ENCODE measurements at regions not wholly inside any gene's neighbourhood (a gene's known extent, or its start where the extent isn't known, plus 50 kb on each side); places are given as distances from the start of the nearest gene placed in this dataset.
"Not testable (repeated sequence)": the region's sequence is repeated elsewhere in the genome, so short reads cannot be mapped to it uniquely, and the experiment has no call there.

DNA sequence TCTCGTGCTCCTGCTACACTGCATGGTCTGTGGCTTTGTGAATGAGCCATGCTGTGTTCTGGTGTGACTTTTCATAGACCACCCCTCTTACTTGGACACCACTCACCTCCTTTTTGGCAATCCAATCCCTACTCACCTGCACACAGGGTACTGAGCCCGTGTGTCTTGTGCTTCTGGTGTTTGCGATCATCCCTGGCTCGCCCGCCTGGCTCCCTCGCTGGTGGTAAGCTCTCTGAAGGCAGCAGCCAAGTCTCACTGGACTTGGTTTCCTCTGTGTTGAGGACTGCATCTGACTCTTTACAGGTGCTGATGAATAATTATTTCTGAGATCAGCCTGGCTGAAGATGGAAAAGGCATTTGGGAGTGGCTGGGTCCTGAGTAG is 276.8 kb downstream of the TSN start:
- FAIRE-seq (no peak), DNase-seq (ENCODE audit: extremely low spot score, insufficient read length, low read depth) (no peak)

DNA sequence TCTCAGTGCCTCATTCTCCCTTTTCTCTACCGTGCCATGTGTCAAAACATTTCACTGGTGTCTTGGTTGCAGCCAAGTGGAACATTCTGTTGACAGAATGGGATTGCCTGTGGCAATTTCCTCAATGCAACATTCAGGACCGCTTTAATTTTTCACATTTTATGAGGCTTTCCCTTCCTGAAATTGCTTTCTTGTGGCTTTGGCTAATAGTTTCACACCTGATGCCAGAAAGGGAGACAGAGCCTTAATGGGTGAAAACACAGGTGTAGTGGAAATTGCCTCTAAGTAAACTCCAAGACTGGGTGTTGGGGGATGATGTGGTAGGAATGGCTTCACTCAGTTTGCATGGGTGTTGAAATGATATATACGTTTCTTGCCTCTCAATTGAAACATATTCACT is 278.3 kb downstream of the TSN start:
- FAIRE-seq: no peak
- no peak for DNase-seq (ENCODE audit: extremely low spot score, insufficient read length, low read depth)

DNA sequence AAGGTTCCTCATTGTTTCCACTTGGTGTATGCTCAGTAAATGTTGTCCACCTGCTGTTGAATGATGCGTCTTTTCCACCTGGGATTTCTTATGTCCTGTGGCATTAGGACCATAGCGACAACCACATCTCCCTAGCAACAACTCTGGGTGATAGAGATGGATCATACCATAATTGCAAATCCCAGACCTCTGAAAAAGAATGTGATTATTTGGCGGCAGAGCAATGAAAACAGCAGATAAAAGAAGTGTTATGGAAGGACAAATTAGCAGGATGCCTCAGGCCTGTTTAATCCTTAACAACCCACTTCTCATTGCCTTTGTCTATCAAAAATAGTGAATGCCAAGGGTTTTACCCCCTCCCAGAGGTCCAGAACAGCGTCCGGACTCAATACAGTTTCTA is 278.9 kb downstream of the TSN start:
- no peak for FAIRE-seq
- no peak for DNase-seq (ENCODE audit: extremely low spot score, insufficient read length, low read depth)

DNA sequence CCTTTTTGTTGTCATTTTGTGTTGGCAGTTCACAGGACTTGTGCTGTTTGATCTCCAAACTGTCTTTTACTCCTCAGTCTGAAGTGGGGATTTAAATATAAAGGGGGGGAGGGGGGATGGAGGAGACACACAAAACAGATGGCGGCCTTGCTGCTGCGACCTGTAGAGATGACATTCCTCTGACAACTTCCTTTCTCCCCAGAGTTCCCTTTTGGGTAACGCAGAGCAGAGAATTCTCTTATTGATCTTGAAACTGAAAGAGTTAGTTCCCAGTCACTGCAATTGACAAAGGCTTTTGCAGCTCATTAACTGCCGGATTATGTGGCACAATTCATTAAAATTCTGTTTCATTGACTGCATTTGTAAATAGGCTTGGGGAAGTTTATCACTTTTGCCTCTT is 279.3 kb downstream of the TSN start:
- DNase-seq (ENCODE audit: extremely low spot score, insufficient read length, low read depth) (no peak), FAIRE-seq (no peak)

DNA sequence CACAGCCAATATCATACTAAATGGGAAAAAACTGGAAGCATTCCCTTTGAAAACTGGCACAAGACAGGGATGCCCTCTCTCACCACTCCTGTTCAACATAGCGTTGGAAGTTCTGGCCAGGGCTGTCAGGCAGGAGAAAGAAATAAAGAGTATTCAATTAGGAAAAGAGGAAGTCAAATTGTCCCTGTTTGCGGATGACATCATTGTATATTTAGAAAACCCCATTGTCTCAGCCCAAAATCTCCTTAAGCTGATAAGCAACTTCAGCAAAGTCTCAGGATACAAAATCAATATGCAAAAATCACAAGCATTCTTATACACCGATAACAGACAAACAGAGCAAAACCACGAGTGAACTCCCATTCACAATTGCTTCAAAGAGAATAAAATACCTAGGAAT is 283.4 kb downstream of the TSN start:
- FAIRE-seq; DNase-seq (ENCODE audit: extremely low spot score, insufficient read length, low read depth): not testable (repeated sequence)

DNA sequence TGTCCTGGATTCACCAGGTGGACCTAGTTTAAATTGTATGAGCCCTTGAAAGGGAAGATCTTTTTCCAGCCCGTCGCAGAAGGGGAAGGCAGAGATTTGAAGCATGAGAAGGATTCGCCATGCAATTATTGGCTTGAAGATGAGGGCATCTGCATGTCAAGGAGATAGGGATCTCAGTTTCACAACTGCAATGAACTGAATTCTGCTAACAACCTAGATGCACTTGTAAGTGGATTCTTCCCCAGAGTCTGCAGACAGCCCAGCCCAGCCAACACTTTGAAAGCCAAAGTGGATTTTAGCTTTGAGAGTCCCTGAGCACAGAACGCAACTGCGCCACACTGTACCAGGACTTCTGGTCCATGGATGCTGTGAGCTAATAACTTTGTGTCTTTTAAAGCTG is 286.0 kb downstream of the TSN start:
- FAIRE-seq: no peak
- no peak for DNase-seq (ENCODE audit: extremely low spot score, insufficient read length, low read depth)

DNA sequence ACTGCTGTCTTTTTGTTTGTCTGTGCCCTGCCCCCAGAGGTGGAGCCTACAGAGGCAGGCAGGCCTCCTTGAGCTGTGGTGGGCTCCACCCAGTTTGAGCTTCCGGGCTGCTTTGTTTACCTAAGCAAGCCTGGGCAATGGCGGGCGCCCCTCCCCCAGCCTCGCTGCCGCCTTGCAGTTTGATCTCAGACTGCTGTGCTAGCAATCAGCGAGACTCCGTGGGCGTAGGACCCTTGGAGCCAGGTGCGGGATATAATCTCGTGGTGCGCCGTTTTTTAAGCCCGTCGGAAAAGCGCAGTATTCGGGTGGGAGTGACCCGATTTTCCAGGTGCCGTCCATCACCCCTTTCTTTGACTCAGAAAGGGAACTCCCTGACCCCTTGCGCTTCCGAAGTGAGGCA is 296.2 kb downstream of the TSN start:
- not testable (repeated sequence) for DNase-seq (ENCODE audit: extremely low spot score, insufficient read length, low read depth); FAIRE-seq

DNA sequence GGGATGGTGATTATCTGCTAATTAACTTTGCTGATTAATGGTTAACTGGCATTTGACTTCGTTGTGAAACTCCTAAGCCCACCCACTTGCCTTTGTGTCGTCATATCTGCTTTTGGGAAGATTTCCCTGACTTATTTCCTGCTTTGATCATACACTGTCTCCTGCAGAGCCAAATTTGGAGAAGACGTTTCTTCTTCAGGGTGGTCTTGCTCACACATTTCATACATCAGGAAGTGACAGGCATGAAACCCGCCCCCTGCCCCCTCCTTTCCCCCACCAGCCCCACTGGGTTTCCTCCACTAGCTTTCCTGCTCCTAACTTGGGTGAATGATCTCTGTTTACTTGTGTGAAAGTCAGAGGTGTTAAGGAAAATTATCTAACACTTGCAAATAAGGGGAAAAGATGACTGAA is 300.1 kb downstream of the TSN start:
- DNase-seq (ENCODE audit: extremely low spot score, insufficient read length, low read depth): no peak
- FAIRE-seq: no peak

DNA sequence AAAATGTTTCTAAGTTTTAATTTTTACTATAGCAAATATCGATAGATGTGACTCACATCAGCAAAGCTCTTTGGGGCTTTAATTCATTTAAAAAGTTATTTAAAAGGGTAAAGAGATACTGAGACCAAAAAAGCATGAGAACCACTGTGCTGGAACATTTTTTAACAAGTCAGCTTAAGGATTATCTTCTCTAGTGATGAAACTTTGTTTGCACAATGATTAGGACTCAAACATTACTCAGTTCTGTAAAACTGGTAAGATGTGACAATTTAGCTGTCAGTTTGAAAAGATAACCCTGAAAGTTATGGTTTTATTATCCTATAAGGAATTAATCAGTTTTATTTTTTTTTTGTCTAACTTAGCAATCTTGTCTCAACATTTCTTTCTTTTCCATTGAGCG is 301.4 kb downstream of the TSN start:
- FAIRE-seq (no peak), DNase-seq (ENCODE audit: extremely low spot score, insufficient read length, low read depth) (no peak)

DNA sequence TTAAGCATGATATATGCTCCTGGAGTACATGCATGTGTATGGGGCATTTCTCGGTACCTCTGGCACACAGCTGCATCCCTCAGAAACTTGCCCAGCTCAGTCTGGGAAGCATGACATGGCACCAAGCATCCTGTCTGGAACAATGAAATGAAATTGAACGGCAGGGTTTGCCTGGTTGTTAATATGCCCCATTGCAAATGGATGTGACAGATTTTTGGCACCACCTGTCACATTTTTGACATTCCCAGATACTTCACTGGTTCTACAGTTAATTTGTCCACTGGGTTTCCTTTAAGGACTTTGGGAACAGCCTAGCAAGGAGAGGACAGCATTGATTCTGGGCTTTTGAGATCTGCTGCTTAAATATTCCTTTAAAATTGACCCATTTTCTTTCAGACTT is 305.8 kb downstream of the TSN start:
- DNase-seq (ENCODE audit: extremely low spot score, insufficient read length, low read depth) (no peak), FAIRE-seq (no peak)

DNA sequence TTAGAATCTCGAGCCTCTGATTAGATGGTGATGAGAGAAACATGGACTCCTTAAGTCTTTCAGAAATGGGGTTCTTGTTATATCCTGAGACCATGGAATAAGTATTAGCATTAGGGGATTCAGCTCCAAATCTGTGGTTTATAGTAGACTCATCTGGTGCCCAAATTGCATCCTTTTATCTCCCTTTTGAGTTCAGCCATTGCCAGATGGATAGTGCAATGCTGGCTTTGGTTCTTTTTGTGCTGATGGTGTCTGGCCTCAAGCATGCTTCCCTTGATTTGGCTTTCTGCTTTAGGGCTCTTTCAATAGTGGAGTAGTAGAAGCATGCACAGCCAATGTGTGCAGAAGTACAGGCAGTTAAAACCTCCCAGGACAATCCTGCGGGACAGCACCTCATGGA is 306.4 kb downstream of the TSN start:
- DNase-seq (ENCODE audit: extremely low spot score, insufficient read length, low read depth) (no peak), FAIRE-seq (no peak)

DNA sequence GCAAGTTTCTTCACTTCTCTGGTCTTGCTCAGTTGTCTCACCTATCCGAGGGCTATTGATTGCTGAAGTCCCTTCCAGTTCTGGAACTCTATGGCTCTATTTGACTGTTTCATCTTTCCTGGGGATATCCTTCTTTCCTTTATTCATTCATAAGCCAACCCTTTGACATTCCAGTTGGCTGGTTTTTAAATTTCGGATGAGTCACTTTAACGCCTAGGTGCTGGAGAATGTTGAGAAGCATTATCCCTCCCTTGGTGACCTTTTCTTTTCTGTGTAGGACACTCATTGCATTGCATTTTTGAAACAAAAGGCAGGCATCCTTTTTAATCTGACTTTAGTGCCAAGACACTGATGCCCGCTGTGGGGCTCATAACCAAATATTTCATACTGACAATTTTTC is 307.1 kb downstream of the TSN start:
- no peak for DNase-seq (ENCODE audit: extremely low spot score, insufficient read length, low read depth)
- no peak for FAIRE-seq

DNA sequence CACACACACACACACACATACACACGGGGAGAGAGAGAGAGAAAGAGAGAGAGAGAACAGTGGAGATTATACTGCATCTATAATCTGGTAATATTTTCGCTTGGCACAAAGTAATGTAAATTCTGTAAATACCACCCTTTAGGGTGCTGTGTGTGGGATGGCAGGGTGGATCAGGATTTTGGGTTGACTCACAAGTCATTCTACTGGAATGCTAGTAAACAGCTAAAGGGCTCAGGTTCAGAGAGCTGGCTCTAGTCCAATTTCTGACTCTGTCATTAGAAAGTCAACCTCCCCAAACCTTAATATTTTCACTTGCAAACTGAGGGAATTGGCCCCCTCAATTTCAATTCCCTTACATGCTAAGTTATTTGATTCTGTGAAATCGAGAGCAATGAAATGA is 308.3 kb downstream of the TSN start:
- no peak for FAIRE-seq

DNA sequence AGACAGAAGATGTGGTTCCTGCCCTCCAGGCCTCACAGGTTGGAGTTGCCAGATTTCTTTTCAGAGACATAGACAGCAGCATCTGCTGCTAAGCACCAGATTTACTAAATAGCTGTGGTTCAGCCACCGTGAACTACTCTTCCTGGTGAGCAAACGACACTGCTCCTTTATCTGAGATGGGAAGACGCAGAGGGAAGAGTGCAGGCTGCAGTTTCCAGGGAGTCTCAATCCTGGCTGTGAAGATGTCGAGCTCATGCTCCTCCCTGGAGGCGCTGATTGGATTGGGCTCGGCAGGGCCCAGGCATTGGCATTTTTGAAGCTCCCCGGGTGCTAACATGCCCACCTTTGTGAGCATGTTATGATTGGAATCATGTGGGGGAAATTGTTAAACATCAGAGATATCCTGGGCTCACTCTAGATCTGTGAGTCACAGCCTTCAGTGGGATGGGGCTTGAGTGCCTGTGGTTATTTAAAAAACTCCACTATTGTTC is 314.8 kb downstream of the TSN start:
- DNase-seq (ENCODE audit: extremely low spot score, insufficient read length, low read depth): no peak
- FAIRE-seq: no peak

More for the DNA sequence above, 308.3 kb downstream of the TSN start:
- no peak for DNase-seq (ENCODE audit: extremely low spot score, insufficient read length, low read depth)

DNA sequence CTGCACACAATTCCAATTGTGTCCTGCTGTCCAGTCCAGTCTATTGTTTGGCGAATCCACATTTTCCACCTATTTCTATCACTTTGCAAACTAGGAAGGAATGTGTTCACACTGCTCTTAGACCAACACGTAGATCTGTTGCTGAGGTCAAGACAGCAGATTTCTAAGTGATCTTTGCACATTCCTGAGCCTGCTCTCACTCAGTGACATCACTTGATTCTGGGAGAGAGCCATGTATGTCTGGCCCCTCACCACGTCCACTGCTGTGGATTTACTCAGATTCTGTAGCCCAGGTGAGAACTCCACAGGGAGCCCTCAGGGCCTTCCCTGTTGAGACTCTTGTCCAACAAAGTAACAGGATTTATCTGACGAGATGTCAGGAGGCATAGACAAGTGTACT is 317.2 kb downstream of the TSN start:
- DNase-seq (ENCODE audit: extremely low spot score, insufficient read length, low read depth) (no peak), FAIRE-seq (no peak)

DNA sequence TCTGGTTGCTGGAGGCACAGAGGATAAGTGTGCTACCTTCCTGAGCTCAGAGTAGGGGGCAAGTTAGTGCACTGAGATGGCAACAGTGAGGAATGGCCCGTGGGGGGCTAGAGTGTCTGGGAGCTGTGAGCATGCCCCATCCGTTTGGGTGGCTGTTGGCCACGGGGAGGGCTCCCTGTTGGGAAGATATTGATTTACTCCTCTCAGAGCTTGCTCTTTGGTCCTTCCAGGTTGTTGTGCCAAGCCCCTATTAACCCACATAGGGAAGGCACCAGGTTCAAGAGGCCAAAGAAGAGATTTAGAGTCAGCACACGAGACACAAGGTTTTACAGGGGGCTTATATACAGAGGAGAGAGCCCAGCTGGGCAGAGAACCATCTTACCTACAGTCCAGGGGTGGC is 318.8 kb downstream of the TSN start:
- no peak for FAIRE-seq
- no peak for DNase-seq (ENCODE audit: extremely low spot score, insufficient read length, low read depth)

DNA sequence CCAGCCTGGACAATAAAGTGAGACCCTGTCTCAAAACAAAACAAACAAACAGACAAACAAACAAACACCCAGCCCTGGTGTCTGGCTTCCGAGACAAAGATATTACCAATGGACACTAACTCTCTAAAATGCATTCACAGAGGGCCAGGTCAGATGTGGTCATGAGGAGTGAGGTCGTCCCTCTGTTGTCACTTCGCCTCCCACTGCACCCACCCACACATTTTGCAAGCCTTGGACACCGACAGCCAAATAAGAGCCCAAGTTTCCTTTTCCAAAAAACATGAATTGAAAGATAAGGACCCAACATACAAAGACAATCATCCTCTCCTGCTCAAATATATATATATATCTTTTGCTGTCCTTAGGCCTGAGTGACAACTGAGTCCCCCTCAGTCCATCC is 319.9 kb downstream of the TSN start:
- no peak for FAIRE-seq
- no peak for DNase-seq (ENCODE audit: extremely low spot score, insufficient read length, low read depth)

DNA sequence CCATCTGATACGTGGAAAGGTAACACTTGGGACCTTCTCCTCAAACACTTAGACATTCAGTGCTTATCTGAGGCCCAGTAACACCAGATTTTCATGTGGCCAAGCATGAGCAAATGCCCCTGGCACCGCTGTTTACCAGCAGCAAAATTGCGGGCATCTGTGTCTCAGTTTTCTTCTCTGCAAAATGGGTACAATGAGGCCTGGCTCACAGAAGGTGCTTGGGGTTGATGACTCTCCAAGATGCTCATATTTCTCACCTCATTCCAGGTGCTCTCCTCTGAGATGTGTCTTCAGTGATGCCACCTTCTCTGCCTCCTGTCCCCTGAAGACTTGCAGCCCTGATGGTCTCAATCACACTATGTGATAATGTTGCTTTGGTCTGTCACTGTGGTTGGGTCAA is 321.7 kb downstream of the TSN start:
- FAIRE-seq (no peak), DNase-seq (ENCODE audit: extremely low spot score, insufficient read length, low read depth) (no peak)

DNA sequence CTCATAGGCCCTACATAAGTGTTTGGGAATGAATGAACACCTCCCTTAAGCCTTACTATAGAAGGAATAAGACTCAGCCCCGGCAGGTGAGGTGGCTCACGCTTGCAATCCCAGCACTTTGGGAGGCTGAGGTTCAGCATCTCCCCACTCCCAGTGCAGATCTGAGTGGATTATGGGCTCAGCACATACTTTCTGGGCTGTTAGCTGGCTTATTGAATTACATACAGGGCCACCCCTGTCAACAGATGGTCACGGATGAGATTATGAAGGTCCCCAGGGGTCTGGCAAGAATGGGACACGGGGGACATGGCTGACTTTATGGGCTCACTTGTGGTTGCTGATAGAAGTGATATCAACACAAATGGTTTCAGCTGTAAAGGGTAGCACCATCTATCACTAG is 322.3 kb downstream of the TSN start:
- FAIRE-seq: no peak
- no peak for DNase-seq (ENCODE audit: extremely low spot score, insufficient read length, low read depth)

DNA sequence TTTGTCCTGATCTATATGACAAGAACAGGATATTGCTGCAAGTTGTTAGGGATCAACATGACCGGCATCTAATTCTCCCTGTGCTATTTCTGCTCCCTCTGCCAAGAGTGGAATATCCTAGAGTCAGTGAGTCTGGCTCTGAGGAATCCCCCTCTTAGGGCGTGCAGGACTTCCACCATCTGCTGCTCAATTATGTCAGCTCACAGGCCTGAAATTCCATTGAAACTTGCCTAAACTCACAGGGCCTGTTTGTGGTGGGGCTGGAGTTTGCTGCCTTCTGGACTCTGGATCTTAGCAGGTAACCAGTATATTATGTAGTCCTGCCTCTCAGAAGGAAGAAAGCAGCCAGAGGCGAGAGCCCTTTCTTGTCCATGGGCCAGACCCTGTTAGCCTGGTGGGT is 323.0 kb downstream of the TSN start:
- DNase-seq (ENCODE audit: extremely low spot score, insufficient read length, low read depth): no peak
- no peak for FAIRE-seq

DNA sequence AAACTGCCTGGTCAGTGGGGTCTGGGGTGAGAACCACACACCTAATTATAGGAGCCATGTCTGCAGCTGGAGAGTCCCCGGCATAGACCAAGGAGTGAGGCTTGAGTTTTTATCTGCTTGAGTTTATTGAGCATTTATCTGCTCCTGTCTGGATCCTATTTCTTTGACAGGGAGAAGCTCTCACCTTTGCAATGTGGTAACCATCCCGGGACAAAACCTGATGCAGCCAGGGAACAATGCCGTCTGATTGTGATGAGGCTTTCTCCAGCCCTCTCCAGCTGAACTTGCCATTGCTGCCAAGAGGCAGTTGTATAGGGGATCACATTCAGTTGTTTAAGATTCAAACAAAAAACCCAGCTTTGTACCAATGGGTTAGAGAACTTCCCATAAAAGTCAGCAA is 324.4 kb downstream of the TSN start:
- no peak for FAIRE-seq
- DNase-seq (ENCODE audit: extremely low spot score, insufficient read length, low read depth): no peak

DNA sequence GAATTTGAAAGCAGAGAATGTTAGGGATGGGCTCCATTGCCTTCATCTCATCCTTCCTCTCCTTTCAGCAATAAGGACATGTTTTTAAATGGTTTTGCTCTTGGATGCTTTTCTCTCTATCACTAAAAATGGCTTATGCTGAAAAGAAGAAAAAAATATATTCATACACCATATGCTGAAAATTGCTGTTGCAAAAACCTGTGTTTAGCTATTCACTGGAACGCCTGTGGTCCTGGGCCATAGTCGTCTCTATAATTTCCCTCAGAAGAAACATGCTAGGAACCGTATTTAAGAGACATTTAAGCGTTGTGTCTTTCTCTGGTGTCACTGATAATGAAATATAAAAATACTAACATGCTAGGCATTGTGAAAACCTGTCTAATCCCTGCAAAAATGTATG is 324.9 kb downstream of the TSN start:
- FAIRE-seq (no peak), DNase-seq (ENCODE audit: extremely low spot score, insufficient read length, low read depth) (no peak)

DNA sequence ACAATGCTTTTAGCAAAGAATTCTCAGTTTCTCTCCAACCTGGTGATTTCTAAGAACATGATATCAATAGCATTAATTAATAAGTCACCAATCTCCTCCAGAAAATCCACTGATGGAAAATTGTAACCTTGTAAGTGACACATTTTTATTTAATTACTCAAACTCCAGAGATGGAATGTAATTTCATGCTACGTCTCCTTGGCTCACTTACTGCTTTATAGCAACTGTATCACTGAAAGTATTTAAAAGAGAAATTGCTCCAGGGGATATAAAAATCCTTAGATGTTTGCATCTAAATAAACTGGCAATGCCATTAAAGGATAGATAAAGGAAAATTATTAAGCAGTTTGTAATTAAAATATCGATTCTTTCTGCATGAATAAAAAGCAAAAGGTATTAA is 325.4 kb downstream of the TSN start:
- FAIRE-seq: no peak

More for the DNA sequence above, 325.4 kb downstream of the TSN start:
- no peak for DNase-seq (ENCODE audit: extremely low spot score, insufficient read length, low read depth)

Data from GM18507 (cell line).